VCaP (cell line): ENCODE measurements at regions not wholly inside any gene's neighbourhood (a gene's known extent, or its start where the extent isn't known, plus 50 kb on each side); places are given as distances from the start of the nearest gene placed in this dataset.
A peak's percentile ranks its signal among the peaks of the same experiment; 100 is the strongest.

Experiments used
- H3K27ac ChIP-seq: fragments of 450-650 bp; 2 replicates; pipeline ENCODE4 v1.5.1; 2017
- CTCF ChIP-seq: fragments of 450-650 bp; conservative IDR thresholded peaks from 2 replicates; pipeline ENCODE4 v1.5.1; 2017; ENCODE audit warnings: mild to moderate bottlenecking, moderate library complexity

- H3K27ac ChIP-seq, result peak overlapping the region; percentile 74
- TF ChIP-seq CTCF, result no peak
Observed at GRCh38 chr17:79361221-79361734, 249.6 kb downstream of the RBFOX3 start.

- H3K27ac ChIP-seq, result no peak overlapping the region
- no peak for TF ChIP-seq CTCF
Observed at GRCh38 chr17:79360196-79360595, 250.7 kb downstream of the RBFOX3 start.

- no peak overlapping the region for H3K27ac ChIP-seq
- no peak for TF ChIP-seq CTCF
Observed at GRCh38 chr17:79356839-79357447, 253.9 kb downstream of the RBFOX3 start.

GRCh38 chr17:79355165-79355564 lies 255.7 kb downstream of the RBFOX3 start:
- TF ChIP-seq CTCF, result no peak
- H3K27ac ChIP-seq, result no peak overlapping the region

- TF ChIP-seq CTCF, result no peak
- no peak overlapping the region for H3K27ac ChIP-seq
Observed at GRCh38 chr17:79354173-79354820, 256.6 kb downstream of the RBFOX3 start.

GRCh38 chr17:79353548-79353947 lies 257.3 kb downstream of the RBFOX3 start:
- no peak overlapping the region for H3K27ac ChIP-seq
- TF ChIP-seq CTCF, result no peak

- no peak for TF ChIP-seq CTCF
- no peak overlapping the region for H3K27ac ChIP-seq
Observed at GRCh38 chr17:79353016-79353415, 257.8 kb downstream of the RBFOX3 start.
